ENCODE measurements at regions not wholly inside any gene's neighbourhood (a gene's known extent, or its start where the extent isn't known, plus 50 kb on each side); places are given as distances from the start of the nearest gene placed in this dataset.

DNA sequence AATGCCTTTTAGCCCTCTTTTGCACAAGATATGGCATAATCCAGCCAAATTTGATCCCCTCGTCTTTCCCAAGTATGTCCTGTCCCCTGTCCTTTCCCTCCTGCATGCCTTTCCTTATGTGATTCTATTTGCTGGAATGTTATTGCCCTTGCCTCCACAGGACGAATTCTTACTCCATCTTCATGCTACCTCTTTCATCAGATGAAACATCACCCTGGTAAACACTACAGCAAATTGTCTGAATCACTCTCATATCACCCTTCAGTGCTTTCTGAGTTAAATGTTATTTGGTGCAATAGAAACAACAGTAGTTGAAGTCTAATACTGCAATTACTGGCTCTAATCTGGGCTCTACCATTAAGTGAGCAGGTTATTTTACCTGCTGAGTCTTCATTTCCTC lies 52.2 kb upstream of the FAT1 start:
- Histone ChIP-seq H3K4me1 (ENCODE audit: control insufficient read depth in 1 of 2, insufficient read depth in 2 of 2, low read length in 2 of 2) (no peaks in the 10 kb centered on the region), H3K27ac (ENCODE audit: low read depth in 1 of 2, low read length in 2 of 2) (no peak overlapping the region), H3K9me3 (ENCODE audit: control insufficient read depth, low read length) (no peaks in the 10 kb centered on the region), H3K36me3 (ENCODE audit: control insufficient read depth in 1 of 2, insufficient read depth in 2 of 2, low read length in 1 of 2) (no peaks in the 10 kb centered on the region), H3K27me3 (ENCODE audit: control insufficient read depth in 1 of 2, insufficient read depth in 2 of 2, low read length in 1 of 2) (no peaks in the 10 kb centered on the region), H3K4me3 (ENCODE audit: low read length in 2 of 2) (no peak overlapping the region)
- intact Hi-C loops (cut with DNase I): no loop called here
- DNase-seq (no peak), ATAC-seq (ENCODE audit: low FRiP score) (no peak)
- 82 to 83% methylated on average over 2 of the region's 2 CpGs for WGBS, 2 donors

DNA sequence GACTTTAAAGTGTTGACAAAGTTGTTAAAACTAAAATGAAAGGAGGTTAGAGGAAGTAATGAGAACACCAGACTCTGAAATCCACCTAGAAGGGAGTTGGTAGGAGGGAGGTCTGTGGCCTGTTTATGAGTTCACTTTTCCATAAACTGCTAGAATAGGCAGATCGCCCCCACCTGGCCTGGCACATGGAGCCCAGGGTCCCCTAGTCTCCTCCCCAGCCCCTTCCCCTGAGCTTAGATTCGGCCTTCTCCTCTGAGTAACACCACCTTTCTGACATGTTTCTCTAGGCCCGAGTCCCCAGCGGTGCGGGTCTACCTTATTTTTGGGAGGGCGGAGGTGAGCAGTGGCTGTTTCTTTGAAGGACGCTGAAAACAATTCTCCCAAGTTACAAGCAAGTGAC lies 54.5 kb upstream of the FAT1 start:
- intact Hi-C loops (cut with DNase I): no loop called here
- WGBS, 2 donors: 96 to 98% methylated on average over 7 of the region's 7 CpGs
- no peak for DNase-seq
- Histone ChIP-seq H3K9me3 (ENCODE audit: control insufficient read depth, low read length) (no peaks in the 10 kb centered on the region), H3K27ac (ENCODE audit: low read depth in 1 of 2, low read length in 2 of 2) (no peak overlapping the region), H3K4me1 (ENCODE audit: control insufficient read depth in 1 of 2, insufficient read depth in 2 of 2, low read length in 2 of 2) (no peaks in the 10 kb centered on the region), H3K36me3 (ENCODE audit: control insufficient read depth in 1 of 2, insufficient read depth in 2 of 2, low read length in 1 of 2) (no peaks in the 10 kb centered on the region), H3K27me3 (ENCODE audit: control insufficient read depth in 1 of 2, insufficient read depth in 2 of 2, low read length in 1 of 2) (no peaks in the 10 kb centered on the region), H3K4me3 (ENCODE audit: low read length in 2 of 2) (no peak overlapping the region)
- no peak for ATAC-seq (ENCODE audit: low FRiP score)

DNA sequence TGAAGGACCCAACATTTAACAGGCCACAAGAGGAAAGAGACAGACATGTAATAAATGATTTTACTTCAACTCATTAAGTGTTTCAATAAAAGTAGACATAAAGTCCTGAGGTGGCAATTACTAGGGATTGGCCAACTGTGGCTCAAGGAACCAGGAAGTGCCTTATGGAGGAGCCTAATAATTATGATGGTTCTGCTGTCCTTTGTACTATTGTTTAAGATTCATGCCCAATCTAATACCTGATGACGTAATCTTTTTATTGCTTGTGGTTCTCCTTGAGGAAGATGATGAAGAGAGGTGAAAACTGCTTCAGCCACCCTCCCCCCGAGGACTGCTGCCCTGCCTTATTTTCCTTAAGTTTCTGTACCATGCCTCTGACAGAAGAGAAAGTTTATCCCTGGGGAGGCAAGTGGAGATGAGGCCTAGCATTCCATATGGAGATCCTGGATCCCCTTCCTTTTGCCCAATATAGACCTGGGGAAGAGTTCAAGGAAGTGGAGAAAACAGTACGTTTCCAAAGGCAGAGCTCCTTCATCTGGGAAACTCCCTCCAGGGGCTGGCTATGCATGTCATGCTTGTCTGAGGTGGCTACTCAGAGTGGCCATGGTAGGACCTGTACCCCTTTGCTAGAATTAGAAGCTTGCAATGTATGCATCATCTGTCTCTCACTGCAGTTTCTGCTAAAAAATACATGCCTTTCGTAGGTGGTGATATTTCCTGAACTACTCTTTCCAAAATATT lies 56.8 kb upstream of the FAT1 start:
- H3K4me3 ChIP-seq (ENCODE audit: low read length in 2 of 2): no peak overlapping the region
- H3K9me3 ChIP-seq (ENCODE audit: control insufficient read depth, low read length): no peaks in the 10 kb centered on the region
- DNase-seq (no peak), ATAC-seq (ENCODE audit: low FRiP score) (no peak)
- no peaks in the 10 kb centered on the region for H3K4me1 ChIP-seq (ENCODE audit: control insufficient read depth in 1 of 2, insufficient read depth in 2 of 2, low read length in 2 of 2)
- 45 to 46% methylated on average over 4 of the region's 4 CpGs for WGBS, 2 donors
- H3K27ac ChIP-seq (ENCODE audit: low read depth in 1 of 2, low read length in 2 of 2): no peak overlapping the region
- no peaks in the 10 kb centered on the region for H3K36me3 ChIP-seq (ENCODE audit: control insufficient read depth in 1 of 2, insufficient read depth in 2 of 2, low read length in 1 of 2)
- intact Hi-C loops (cut with DNase I): no loop called here
- H3K27me3 ChIP-seq (ENCODE audit: control insufficient read depth in 1 of 2, insufficient read depth in 2 of 2, low read length in 1 of 2): no peaks in the 10 kb centered on the region

DNA sequence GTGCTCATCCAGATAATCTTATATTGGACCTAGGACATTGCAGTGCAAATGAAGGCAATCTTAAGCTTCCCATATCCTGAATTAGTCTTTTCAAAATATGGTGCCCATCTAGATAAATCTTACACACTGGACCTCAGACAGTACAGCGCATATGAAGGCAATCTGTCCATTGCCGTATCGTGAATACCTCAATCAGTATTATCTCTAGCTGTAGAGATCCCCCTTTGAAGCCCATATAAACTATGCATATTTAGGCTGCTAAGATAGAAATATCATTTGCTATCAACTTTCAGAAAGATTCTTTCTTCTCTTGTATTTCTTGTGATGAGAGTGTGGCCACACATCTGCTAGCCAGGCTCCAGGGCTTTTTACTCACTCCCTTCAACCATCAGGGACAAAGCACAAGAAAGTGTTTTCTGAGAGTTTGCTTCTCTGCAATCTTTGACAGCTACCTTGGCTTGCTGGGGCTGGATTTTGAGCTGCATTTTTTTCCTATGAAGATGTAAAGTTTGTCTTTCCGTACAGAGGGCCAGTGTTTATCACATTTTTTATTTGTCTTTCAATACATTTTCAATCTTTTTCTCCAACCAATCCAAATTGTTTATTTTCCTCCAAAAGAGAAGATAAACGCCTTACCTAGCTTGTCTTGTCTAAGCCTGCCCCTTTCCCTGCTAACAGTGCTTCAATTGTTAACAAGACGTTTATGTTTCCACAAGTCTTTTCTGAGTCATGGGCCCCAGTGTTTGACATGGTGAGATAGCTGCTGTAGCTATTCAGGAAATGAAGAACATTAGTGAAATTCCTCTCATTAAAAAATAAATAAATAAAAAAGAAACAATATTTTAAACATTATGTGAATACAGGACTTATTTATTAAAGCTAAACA lies 57.6 kb upstream of the FAT1 start:
- no peaks in the 10 kb centered on the region for H3K27me3 ChIP-seq (ENCODE audit: control insufficient read depth in 1 of 2, insufficient read depth in 2 of 2, low read length in 1 of 2)
- no peaks in the 10 kb centered on the region for H3K9me3 ChIP-seq (ENCODE audit: control insufficient read depth, low read length)
- no peak overlapping the region for H3K27ac ChIP-seq (ENCODE audit: low read depth in 1 of 2, low read length in 2 of 2)
- 72 to 73% methylated on average over 6 of the region's 6 CpGs for WGBS, 2 donors
- ATAC-seq (ENCODE audit: low FRiP score) (no peak), DNase-seq (no peak)
- no peaks in the 10 kb centered on the region for H3K4me1 ChIP-seq (ENCODE audit: control insufficient read depth in 1 of 2, insufficient read depth in 2 of 2, low read length in 2 of 2)
- H3K4me3 ChIP-seq (ENCODE audit: low read length in 2 of 2): no peak overlapping the region
- intact Hi-C loops (cut with DNase I): no loop called here
- H3K36me3 ChIP-seq (ENCODE audit: control insufficient read depth in 1 of 2, insufficient read depth in 2 of 2, low read length in 1 of 2): no peaks in the 10 kb centered on the region

DNA sequence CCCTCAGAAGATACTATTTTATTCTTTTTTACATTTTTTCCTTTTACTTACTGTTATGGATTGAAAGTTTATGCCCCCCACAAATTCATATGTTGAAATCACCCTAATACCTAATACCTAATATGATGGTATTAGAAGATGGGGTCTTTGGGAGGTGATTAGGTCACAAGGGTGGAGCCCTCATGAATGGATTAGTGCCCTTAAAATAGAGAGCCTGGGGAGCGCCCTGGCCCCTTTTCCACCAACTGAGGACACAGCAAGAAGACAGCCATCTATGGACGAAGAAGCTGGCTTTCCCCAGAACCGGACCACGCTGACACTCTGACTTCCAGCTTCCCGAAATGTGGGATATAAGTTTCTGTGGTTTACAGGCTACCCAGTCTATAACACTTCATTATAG lies 58.6 kb upstream of the FAT1 start:
- ATAC-seq (ENCODE audit: low FRiP score): no peak
- Histone ChIP-seq H3K4me1 (ENCODE audit: control insufficient read depth in 1 of 2, insufficient read depth in 2 of 2, low read length in 2 of 2) (no peaks in the 10 kb centered on the region), H3K27ac (ENCODE audit: low read depth in 1 of 2, low read length in 2 of 2) (no peak overlapping the region), H3K4me3 (ENCODE audit: low read length in 2 of 2) (no peak overlapping the region), H3K36me3 (ENCODE audit: control insufficient read depth in 1 of 2, insufficient read depth in 2 of 2, low read length in 1 of 2) (no peaks in the 10 kb centered on the region), H3K9me3 (ENCODE audit: control insufficient read depth, low read length) (no peaks in the 10 kb centered on the region), H3K27me3 (ENCODE audit: control insufficient read depth in 1 of 2, insufficient read depth in 2 of 2, low read length in 1 of 2) (no peaks in the 10 kb centered on the region)
- 77 to 78% methylated on average over 5 of the region's 5 CpGs for WGBS, 2 donors
- intact Hi-C loops (cut with DNase I): no loop called here
- DNase-seq: no peak

DNA sequence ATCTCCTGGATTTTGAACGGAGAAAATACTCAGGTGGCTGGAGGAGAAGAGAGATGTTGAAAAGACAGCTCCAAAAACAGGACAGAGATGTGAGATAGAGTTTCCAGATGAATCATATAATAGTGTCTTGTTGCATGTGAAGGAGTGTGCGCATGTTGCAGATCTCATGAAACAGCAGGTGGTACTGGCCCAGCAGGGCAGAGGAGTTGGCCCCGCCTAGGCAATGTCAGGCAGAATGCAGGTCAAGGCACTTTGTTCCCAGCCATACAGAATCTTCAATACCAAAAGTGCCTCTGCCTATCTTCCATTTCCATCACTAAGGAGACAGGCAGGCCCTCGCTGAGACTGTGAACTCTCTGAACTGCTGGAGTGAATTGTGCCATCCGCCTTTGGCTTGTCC lies 63.9 kb upstream of the FAT1 start:
- peaks cover 0 to 2% of the 10 kb centered on the region in 2 donors for H3K27me3 ChIP-seq (ENCODE audit: control insufficient read depth in 1 of 2, insufficient read depth in 2 of 2, low read length in 1 of 2)
- H3K36me3 ChIP-seq (ENCODE audit: control insufficient read depth in 1 of 2, insufficient read depth in 2 of 2, low read length in 1 of 2): no peaks in the 10 kb centered on the region
- intact Hi-C loops (cut with DNase I): no loop called here
- H3K4me1 ChIP-seq (ENCODE audit: control insufficient read depth in 1 of 2, insufficient read depth in 2 of 2, low read length in 2 of 2): no peaks in the 10 kb centered on the region
- H3K27ac ChIP-seq (ENCODE audit: low read depth in 1 of 2, low read length in 2 of 2): no peak overlapping the region
- no peak overlapping the region for H3K4me3 ChIP-seq (ENCODE audit: low read length in 2 of 2)
- H3K9me3 ChIP-seq (ENCODE audit: control insufficient read depth, low read length): no peaks in the 10 kb centered on the region
- ATAC-seq (ENCODE audit: low FRiP score) (no peak), DNase-seq (no peak)
- WGBS, 2 donors: 78 to 83% methylated on average over 5 of the region's 5 CpGs

DNA sequence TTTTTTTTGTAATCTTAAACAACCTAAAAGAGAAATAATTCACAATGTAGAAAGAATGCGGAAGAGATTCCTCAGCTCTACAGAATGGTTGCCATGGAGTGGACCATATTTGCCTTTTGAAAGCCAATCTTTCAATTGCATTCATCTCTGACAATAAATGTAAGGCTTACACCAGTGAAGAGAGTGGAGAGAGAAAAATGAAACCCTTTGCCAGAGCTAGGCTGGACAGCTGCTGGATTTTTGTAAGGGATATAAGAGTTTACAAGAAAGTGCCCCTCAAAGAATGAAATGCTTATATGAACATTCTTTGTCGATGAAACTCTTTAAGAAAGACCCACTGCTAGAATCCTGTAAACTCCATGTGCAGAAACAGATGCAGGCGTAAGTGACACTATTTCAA lies 66.0 kb upstream of the FAT1 start:
- Histone ChIP-seq H3K4me1 (ENCODE audit: control insufficient read depth in 1 of 2, insufficient read depth in 2 of 2, low read length in 2 of 2) (no peaks in the 10 kb centered on the region), H3K9me3 (ENCODE audit: control insufficient read depth, low read length) (no peaks in the 10 kb centered on the region), H3K36me3 (ENCODE audit: control insufficient read depth in 1 of 2, insufficient read depth in 2 of 2, low read length in 1 of 2) (no peaks in the 10 kb centered on the region), H3K27me3 (ENCODE audit: control insufficient read depth in 1 of 2, insufficient read depth in 2 of 2, low read length in 1 of 2) (peaks cover 0 to 2% of the 10 kb centered on the region in 2 donors), H3K4me3 (ENCODE audit: low read length in 2 of 2) (no peak overlapping the region), H3K27ac (ENCODE audit: low read depth in 1 of 2, low read length in 2 of 2) (no peak overlapping the region)
- no peak for DNase-seq
- no peak for ATAC-seq (ENCODE audit: low FRiP score)
- 53 to 57% methylated on average over 3 of the region's 3 CpGs for WGBS, 2 donors
- intact Hi-C loops (cut with DNase I): no loop called here

DNA sequence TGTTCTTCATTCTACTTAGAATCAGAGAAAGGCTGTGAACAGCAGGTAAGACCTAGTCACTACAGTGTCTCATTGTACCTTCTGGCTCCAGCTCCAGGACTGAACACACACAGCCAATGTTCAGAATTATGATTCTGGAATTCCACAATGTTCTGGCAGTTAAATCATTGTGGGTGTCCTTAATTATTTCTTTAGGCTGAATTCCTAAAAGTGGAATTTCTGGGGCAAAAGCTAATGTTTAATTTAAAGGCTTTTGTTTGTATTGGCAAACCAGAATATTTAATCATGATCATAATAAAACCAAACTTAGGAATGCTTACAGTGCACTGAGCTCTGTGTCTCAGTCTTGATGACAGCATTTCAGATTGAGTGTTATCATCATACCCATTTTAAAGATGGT lies 67.0 kb upstream of the FAT1 start:
- Histone ChIP-seq H3K27ac (ENCODE audit: low read depth in 1 of 2, low read length in 2 of 2) (no peak overlapping the region), H3K4me1 (ENCODE audit: control insufficient read depth in 1 of 2, insufficient read depth in 2 of 2, low read length in 2 of 2) (no peaks in the 10 kb centered on the region), H3K36me3 (ENCODE audit: control insufficient read depth in 1 of 2, insufficient read depth in 2 of 2, low read length in 1 of 2) (no peaks in the 10 kb centered on the region), H3K9me3 (ENCODE audit: control insufficient read depth, low read length) (no peaks in the 10 kb centered on the region), H3K27me3 (ENCODE audit: control insufficient read depth in 1 of 2, insufficient read depth in 2 of 2, low read length in 1 of 2) (peaks cover 0 to 2% of the 10 kb centered on the region in 2 donors), H3K4me3 (ENCODE audit: low read length in 2 of 2) (no peak overlapping the region)
- ATAC-seq (ENCODE audit: low FRiP score) (no peak), DNase-seq (no peak)
- intact Hi-C loops (cut with DNase I): no loop called here

Data from aorta (tissue), 5 donors.